ENCODE measurements at regions not wholly inside any gene's neighbourhood (a gene's known extent, or its start where the extent isn't known, plus 50 kb on each side); places are given as distances from the start of the nearest gene placed in this dataset.

DNA sequence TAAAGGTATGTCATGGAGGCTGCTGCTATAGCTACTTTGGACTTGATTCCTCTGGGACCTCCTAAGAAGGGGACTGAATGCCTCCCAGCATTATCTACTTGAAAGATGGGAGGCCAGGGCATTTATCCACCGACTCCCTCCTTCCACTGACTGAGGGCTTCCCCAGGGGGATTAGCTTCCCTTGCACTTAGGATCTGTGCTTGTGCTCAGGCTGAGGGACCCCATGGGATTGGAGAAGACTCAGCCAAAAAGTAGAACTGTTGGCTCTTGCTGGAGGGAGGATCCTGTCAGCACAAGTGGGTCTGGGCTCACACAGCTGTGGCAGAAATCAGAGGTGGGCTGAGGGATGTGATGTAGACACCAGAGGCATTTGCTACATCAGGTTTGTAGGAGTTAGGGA lies 81.5 kb upstream of the SYPL1 start:
- CTCF ChIA-PET (ENCODE audit: partially characterized antibody): interaction anchor here (1.0 to 2.2 kb wide), 2 partner anchors 16 to 40 kb away, joined by 3 to 9 read pairs; no protein-coding TSS in a partner anchor
- FAIRE-seq: no peak

More for the DNA sequence above, 81.5 kb upstream of the SYPL1 start:
- H2BK12ac ChIP-seq (ENCODE audit: low read depth, low read length): no peak overlapping the region
- H3K79me1 ChIP-seq (ENCODE audit: low read depth, low read length): no peaks in the 10 kb centered on the region
- H4K5ac ChIP-seq (ENCODE audit: insufficient read length, low read depth, low read length): no peak overlapping the region
- no peak overlapping the region for H2AFZ ChIP-seq (ENCODE audit: low read length)
- H3K4me1 ChIP-seq (replicated peaks in 1 of 4; ENCODE audit: control insufficient read depth in 3 of 4, insufficient read depth in 4 of 4, low read length in 3 of 4): no peaks in the 10 kb centered on the region
- no peak overlapping the region for H3K23ac ChIP-seq (ENCODE audit: insufficient read length)
- H2BK15ac ChIP-seq (ENCODE audit: low read length): no peak overlapping the region
- H3K79me2 ChIP-seq (ENCODE audit: control insufficient read depth in 1 of 2, insufficient read depth in 2 of 2, low read length in 2 of 2): no peaks in the 10 kb centered on the region
- H4K8ac ChIP-seq (ENCODE audit: extremely low read depth, insufficient read depth, low read length): no peak overlapping the region
- no peaks in the 10 kb centered on the region for H4K20me1 ChIP-seq (replicated peaks in 1 of 2; ENCODE audit: control insufficient read depth in 1 of 2, insufficient read depth in 2 of 2, low read length in 2 of 2)
- no peak overlapping the region for H3K27ac ChIP-seq (ENCODE audit: low read depth, low read length)
- no peaks in the 10 kb centered on the region for H3K27me3 ChIP-seq (replicated peaks in 1 of 4; ENCODE audit: control insufficient read depth in 3 of 4, extremely low read depth in 1 of 4, insufficient read depth in 3 of 4, low read length in 3 of 4)
- no peak for DNase-seq (ENCODE audit: low read depth in 1 of 2, low spot score in 2 of 2)
- H3K9me3 ChIP-seq (ENCODE audit: insufficient read depth in 2 of 2, low read depth in 1 of 2, low read length in 1 of 2): no peaks in the 10 kb centered on the region
- H3K18ac ChIP-seq (ENCODE audit: extremely low read depth, low read length): no peak overlapping the region
- no peaks in the 10 kb centered on the region for H3K36me3 ChIP-seq (ENCODE audit: control insufficient read depth in 2 of 4, insufficient read depth in 4 of 4, low read length in 3 of 4)
- TF ChIP-seq BACH1 (IDR thresholded peaks at IDR 0.05; ENCODE audit: low read length): no peak
- TF ChIP-seq CHD1 (IDR thresholded peaks at IDR 0.05; ENCODE audit: low read depth, low read length): no peak
- TF ChIP-seq SIN3A (conservative IDR thresholded peaks at IDR 0.05 in 1 of 2, IDR thresholded peaks at IDR 0.05 in 1 of 2; ENCODE audit: low read depth in 1 of 2, low read length in 2 of 2): no peak
- no peak for TF ChIP-seq SP1 (IDR thresholded peaks at IDR 0.05; ENCODE audit: low read depth, low read length)
- no peak for TF ChIP-seq TBP (IDR thresholded peaks at IDR 0.05; ENCODE audit: low read depth, low read length)
- no peak for TF ChIP-seq TCF12 (IDR thresholded peaks at IDR 0.05; ENCODE audit: low read depth, low read length)
- no peak overlapping the region for H2BK120ac ChIP-seq (replicated peaks; ENCODE audit: low read depth, low read length)
- WGBS, 2 experiments (ENCODE audit: extremely low coverage in 1 of 2, insufficient coverage in 1 of 2, insufficient read length in 1 of 2, insufficient replicate concordance in 2 of 2, low coverage in 1 of 2, low lambda C conversion rate in 2 of 2, missing lambda C conversion rate in 1 of 2): 100% methylated on average over 1 of the region's 1 CpG; no CpG with 5 or more reads in 1 of the 2 experiments
- no peak overlapping the region for H2BK20ac ChIP-seq (ENCODE audit: low read length)
- no peak overlapping the region for H3K14ac ChIP-seq (ENCODE audit: insufficient read length)
- H3K4me2 ChIP-seq (ENCODE audit: insufficient read depth in 1 of 2, low read depth in 2 of 2, low read length in 2 of 2): no peak overlapping the region
- no peak overlapping the region for H3K4ac ChIP-seq (replicated peaks; ENCODE audit: insufficient read length, low read depth, low read length)
- no peak overlapping the region for H2AK5ac ChIP-seq (ENCODE audit: low read depth, low read length)
- no peak overlapping the region for H4K91ac ChIP-seq (replicated peaks; ENCODE audit: insufficient read length, low read length)
- H3K56ac ChIP-seq (replicated peaks; ENCODE audit: insufficient read length, low read depth, low read length): no peak overlapping the region
- POLR2A ChIA-PET (ENCODE audit: partially characterized antibody): no interaction called here
- H3K4me3 ChIP-seq (ENCODE audit: extremely low read depth in 1 of 4, insufficient read depth in 2 of 4, low read depth in 3 of 4, low read length in 4 of 4): no peak overlapping the region
- H3K9ac ChIP-seq (replicated peaks in 1 of 4; ENCODE audit: extremely low read depth in 1 of 4, low read depth in 3 of 4, low read length in 3 of 4): no peak overlapping the region
- H2BK5ac ChIP-seq (ENCODE audit: low read depth, low read length): no peak overlapping the region
- no peaks in the 10 kb centered on the region for H3K23me2 ChIP-seq (ENCODE audit: low read depth, low read length)

All from H1 (cell line).